Lower lobe of right lung (tissue), 2 donors: ENCODE measurements at regions not wholly inside any gene's neighbourhood (a gene's known extent, or its start where the extent isn't known, plus 50 kb on each side); places are given as distances from the start of the nearest gene placed in this dataset.

Experiments used
- ATAC-seq, 2 donors: fragments of 200-7000 bp; cut with Tn5 transposase; one replicate each; pipeline ENCODE4 v1.9.1; 2020 to 2022; ENCODE audit warnings: mild to moderate bottlenecking in 2 of 2, moderate library complexity in 2 of 2
- DNase-seq: peaks from one replicate; pipeline ENCODE4 v3.0.0-alpha.2; 2020
- H3K27ac ChIP-seq: fragments of 200-600 bp; one replicate; pipeline ENCODE4 v1.8.0; 2022
- H3K27me3 ChIP-seq: fragments of 200-600 bp; one replicate; pipeline ENCODE4 v1.8.0; 2022; ENCODE audit warnings: low read depth
- H3K36me3 ChIP-seq: fragments of 200-600 bp; one replicate; pipeline ENCODE4 v1.8.0; 2022; ENCODE audit warnings: mild to moderate bottlenecking
- H3K4me1 ChIP-seq: fragments of 200-600 bp; one replicate; pipeline ENCODE4 v1.8.0; 2022
- H3K4me3 ChIP-seq: fragments of 200-600 bp; one replicate; pipeline ENCODE4 v1.8.0; 2022; ENCODE audit warnings: mild to moderate bottlenecking
- H3K9me3 ChIP-seq: fragments of 200-600 bp; one replicate; pipeline ENCODE4 v1.8.0; 2022
- CTCF ChIP-seq: fragments of 200-600 bp; IDR thresholded peaks from one replicate; pipeline ENCODE4 v1.8.0; 2022; ENCODE audit warnings: antibody characterized with exemption, mild to moderate bottlenecking
- intact Hi-C: fragments of 100-400 bp; cut with DNase I; formaldehyde crosslinking; loops from one replicate; pipeline ENCODE4 v1.11.0; 2022
- donor health status: DM: no; HTN: yes; CAD: no; lungs with severe emphysema.

- Histone ChIP-seq H3K9me3 (no peaks in the 10 kb centered on the region), H3K4me1 (no peaks in the 10 kb centered on the region), H3K4me3 (no peak overlapping the region), H3K27me3 (no peaks in the 10 kb centered on the region), H3K36me3 (no peaks in the 10 kb centered on the region), H3K27ac (no peak overlapping the region)
- ATAC-seq = peak in 1 of 2 donors; percentile 19
- DNase-seq = no peak
- TF ChIP-seq CTCF = no peak
- intact Hi-C loops = no loop called here
These were observed 663.3 kb downstream of the ELAVL2 start for GRCh38 chr9:23162789-23163188.

- Histone ChIP-seq H3K4me3 (no peak overlapping the region), H3K4me1 (no peaks in the 10 kb centered on the region), H3K27ac (no peak overlapping the region), H3K9me3 (no peaks in the 10 kb centered on the region), H3K27me3 (no peaks in the 10 kb centered on the region), H3K36me3 (no peaks in the 10 kb centered on the region)
- DNase-seq (no peak), ATAC-seq (no peak)
- intact Hi-C loops = no loop called here
- no peak for TF ChIP-seq CTCF
These were observed 654.6 kb downstream of the ELAVL2 start for GRCh38 chr9:23171479-23171878.

GRCh38 chr9:23172206-23172605, 653.8 kb downstream of the ELAVL2 start:
- DNase-seq = no peak
- H3K36me3 ChIP-seq = no peaks in the 10 kb centered on the region
- H3K27me3 ChIP-seq = no peaks in the 10 kb centered on the region
- intact Hi-C loops = no loop called here
- no peak overlapping the region for H3K4me3 ChIP-seq
- ATAC-seq = no peak
- no peak for TF ChIP-seq CTCF
- H3K4me1 ChIP-seq = no peaks in the 10 kb centered on the region
- no peaks in the 10 kb centered on the region for H3K9me3 ChIP-seq
- no peak overlapping the region for H3K27ac ChIP-seq

- H3K27me3 ChIP-seq = no peaks in the 10 kb centered on the region
- no peak for DNase-seq
These were observed 652.9 kb downstream of the ELAVL2 start for GRCh38 chr9:23172979-23173637.

GRCh38 chr9:23194281-23194680, 631.8 kb downstream of the ELAVL2 start:
- H3K36me3 ChIP-seq = no peaks in the 10 kb centered on the region
- no peaks in the 10 kb centered on the region for H3K9me3 ChIP-seq
- TF ChIP-seq CTCF = no peak
- no peak overlapping the region for H3K27ac ChIP-seq
- H3K4me1 ChIP-seq = no peaks in the 10 kb centered on the region
- no peak overlapping the region for H3K4me3 ChIP-seq
- intact Hi-C loops = no loop called here
- no peaks in the 10 kb centered on the region for H3K27me3 ChIP-seq
- no peak for DNase-seq
- ATAC-seq = no peak

More at GRCh38 chr9:23172979-23173637, 652.9 kb downstream of the ELAVL2 start:
- no peak for TF ChIP-seq CTCF
- no peak overlapping the region for H3K27ac ChIP-seq
- no peaks in the 10 kb centered on the region for H3K4me1 ChIP-seq
- intact Hi-C loops = no loop called here
- ATAC-seq = no peak
- no peaks in the 10 kb centered on the region for H3K9me3 ChIP-seq
- H3K36me3 ChIP-seq = no peaks in the 10 kb centered on the region
- no peak overlapping the region for H3K4me3 ChIP-seq

- DNase-seq (no peak), ATAC-seq (no peak)
- Histone ChIP-seq H3K9me3 (no peaks in the 10 kb centered on the region), H3K27me3 (no peaks in the 10 kb centered on the region), H3K4me1 (no peaks in the 10 kb centered on the region), H3K36me3 (no peaks in the 10 kb centered on the region), H3K4me3 (no peak overlapping the region), H3K27ac (no peak overlapping the region)
- no peak for TF ChIP-seq CTCF
- intact Hi-C loops = no loop called here
These were observed 610.4 kb downstream of the ELAVL2 start for GRCh38 chr9:23215688-23216087.
